ENCODE measurements at regions not wholly inside any gene's neighbourhood (a gene's known extent, or its start where the extent isn't known, plus 50 kb on each side); places are given as distances from the start of the nearest gene placed in this dataset.
"Not testable (repeated sequence)": the region's sequence is repeated elsewhere in the genome, so short reads cannot be mapped to it uniquely, and the experiment has no call there.

- not testable (repeated sequence) for H3K4me3 ChIP-seq (replicated peaks; ENCODE audit: low read depth, low read length); DNase-seq (ENCODE audit: low read depth)
These were observed 127.5 kb downstream of the NBPF8 start for GRCh38 chr1:120542365-120542764.

GRCh38 chr1:120542940-120543339, 128.1 kb downstream of the NBPF8 start:
- not testable (repeated sequence) for H3K4me3 ChIP-seq (replicated peaks; ENCODE audit: low read depth, low read length); DNase-seq (ENCODE audit: low read depth)

- TF ChIP-seq CTCF (IDR thresholded peaks at IDR 0.05; ENCODE audit: low read length, missing control alignments): peak; percentile 26
- H3K4me3 ChIP-seq (replicated peaks; ENCODE audit: low read depth, low read length); DNase-seq (ENCODE audit: low read depth): not testable (repeated sequence)
These were observed 129.6 kb downstream of the NBPF8 start for GRCh38 chr1:120544434-120544833.

GRCh38 chr1:120550335-120550734, 135.5 kb downstream of the NBPF8 start:
- not testable (repeated sequence) for DNase-seq (ENCODE audit: low read depth); H3K4me3 ChIP-seq (replicated peaks; ENCODE audit: low read depth, low read length)

- DNase-seq (ENCODE audit: low read depth); H3K4me3 ChIP-seq (replicated peaks; ENCODE audit: low read depth, low read length): not testable (repeated sequence)
These were observed 137.4 kb downstream of the NBPF8 start for GRCh38 chr1:120552190-120552589.

- peak overlapping the region; percentile 61 for H3K4me3 ChIP-seq (replicated peaks; ENCODE audit: low read depth, low read length)
- DNase-seq (ENCODE audit: low read depth): peak; percentile 16
These were observed 142.9 kb downstream of the NBPF8 start for GRCh38 chr1:120557605-120558302.

- DNase-seq (ENCODE audit: low read depth): peak; percentile 60
- peak overlapping the region; percentile 61 for H3K4me3 ChIP-seq (replicated peaks; ENCODE audit: low read depth, low read length)
These were observed 143.6 kb downstream of the NBPF8 start for GRCh38 chr1:120558303-120559060.

GRCh38 chr1:120561767-120562166, 146.9 kb downstream of the NBPF8 start:
- not testable (repeated sequence) for DNase-seq (ENCODE audit: low read depth); H3K4me3 ChIP-seq (replicated peaks; ENCODE audit: low read depth, low read length)

GRCh38 chr1:120565396-120565795, 150.6 kb downstream of the NBPF8 start:
- not testable (repeated sequence) for H3K4me3 ChIP-seq (replicated peaks; ENCODE audit: low read depth, low read length); DNase-seq (ENCODE audit: low read depth)

GRCh38 chr1:120567620-120568019, 152.8 kb downstream of the NBPF8 start:
- not testable (repeated sequence) for H3K4me3 ChIP-seq (replicated peaks; ENCODE audit: low read depth, low read length); DNase-seq (ENCODE audit: low read depth)

GRCh38 chr1:120575201-120575600, 148.5 kb upstream of the NBPF26 start:
- H3K4me3 ChIP-seq (replicated peaks; ENCODE audit: low read depth, low read length): not testable (repeated sequence)

GRCh38 chr1:120582135-120582534, 141.6 kb upstream of the NBPF26 start:
- DNase-seq (ENCODE audit: low read depth); H3K4me3 ChIP-seq (replicated peaks; ENCODE audit: low read depth, low read length): not testable (repeated sequence)

More at GRCh38 chr1:120575201-120575600, 148.5 kb upstream of the NBPF26 start:
- not testable (repeated sequence) for DNase-seq (ENCODE audit: low read depth)

GRCh38 chr1:120586053-120586452, 137.7 kb upstream of the NBPF26 start:
- not testable (repeated sequence) for DNase-seq (ENCODE audit: low read depth); H3K4me3 ChIP-seq (replicated peaks; ENCODE audit: low read depth, low read length)

GRCh38 chr1:120588811-120589210, 134.9 kb upstream of the NBPF26 start:
- not testable (repeated sequence) for H3K4me3 ChIP-seq (replicated peaks; ENCODE audit: low read depth, low read length); DNase-seq (ENCODE audit: low read depth)

GRCh38 chr1:120591774-120592173, 132.0 kb upstream of the NBPF26 start:
- not testable (repeated sequence) for DNase-seq (ENCODE audit: low read depth); H3K4me3 ChIP-seq (replicated peaks; ENCODE audit: low read depth, low read length)

GRCh38 chr1:120592943-120593342, 130.8 kb upstream of the NBPF26 start:
- not testable (repeated sequence) for DNase-seq (ENCODE audit: low read depth); H3K4me3 ChIP-seq (replicated peaks; ENCODE audit: low read depth, low read length)

GRCh38 chr1:120593648-120594047, 130.1 kb upstream of the NBPF26 start:
- not testable (repeated sequence) for H3K4me3 ChIP-seq (replicated peaks; ENCODE audit: low read depth, low read length); DNase-seq (ENCODE audit: low read depth)

GRCh38 chr1:120598331-120598951, 125.3 kb upstream of the NBPF26 start:
- DNase-seq (ENCODE audit: low read depth); H3K4me3 ChIP-seq (replicated peaks; ENCODE audit: low read depth, low read length): not testable (repeated sequence)

Measured in fibroblast of pulmonary artery (primary cell).